Adrenal gland (tissue), 5 donors: ENCODE measurements at regions not wholly inside any gene's neighbourhood (a gene's known extent, or its start where the extent isn't known, plus 50 kb on each side); places are given as distances from the start of the nearest gene placed in this dataset.
"Not testable (repeated sequence)": the region's sequence is repeated elsewhere in the genome, so short reads cannot be mapped to it uniquely, and the experiment has no call there.

Source experiments
- POLR2A ChIP-seq, 2 donors: fragments of 450-650 bp; IDR thresholded peaks; one replicate each; pipeline ENCODE4 v1.6.1; 2017; ENCODE audit warnings: antibody characterized with exemption in 2 of 2, mild to moderate bottlenecking in 2 of 2, moderate library complexity in 1 of 2
- TF ChIP-seq, protein P1 (sequence below), 6 experiments: fragments of 450-650 bp in 4 of 6; fragments of 200-600 bp in 2 of 6; sonication (generic) in 1 of 6; IDR thresholded peaks; 1 replicate in 5 of 6; 2 replicates in 1 of 6; pipeline versions ENCODE4 v1.5.1 to v1.8.0; 2016 to 2021; ENCODE audit warnings: antibody characterized with exemption in 6 of 6, mild to moderate bottlenecking in 2 of 6, moderate library complexity in 1 of 6
- donor health status: DM: no; HTN: no; CAD: no.

GRCh38 chr9:104368318-104368717 lies 135.7 kb upstream of the OR13F1 start:
- TF ChIP-seq, protein P1, sequence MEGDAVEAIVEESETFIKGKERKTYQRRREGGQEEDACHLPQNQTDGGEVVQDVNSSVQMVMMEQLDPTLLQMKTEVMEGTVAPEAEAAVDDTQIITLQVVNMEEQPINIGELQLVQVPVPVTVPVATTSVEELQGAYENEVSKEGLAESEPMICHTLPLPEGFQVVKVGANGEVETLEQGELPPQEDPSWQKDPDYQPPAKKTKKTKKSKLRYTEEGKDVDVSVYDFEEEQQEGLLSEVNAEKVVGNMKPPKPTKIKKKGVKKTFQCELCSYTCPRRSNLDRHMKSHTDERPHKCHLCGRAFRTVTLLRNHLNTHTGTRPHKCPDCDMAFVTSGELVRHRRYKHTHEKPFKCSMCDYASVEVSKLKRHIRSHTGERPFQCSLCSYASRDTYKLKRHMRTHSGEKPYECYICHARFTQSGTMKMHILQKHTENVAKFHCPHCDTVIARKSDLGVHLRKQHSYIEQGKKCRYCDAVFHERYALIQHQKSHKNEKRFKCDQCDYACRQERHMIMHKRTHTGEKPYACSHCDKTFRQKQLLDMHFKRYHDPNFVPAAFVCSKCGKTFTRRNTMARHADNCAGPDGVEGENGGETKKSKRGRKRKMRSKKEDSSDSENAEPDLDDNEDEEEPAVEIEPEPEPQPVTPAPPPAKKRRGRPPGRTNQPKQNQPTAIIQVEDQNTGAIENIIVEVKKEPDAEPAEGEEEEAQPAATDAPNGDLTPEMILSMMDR (IDR thresholded peaks at IDR 0.05): not testable (repeated sequence)
- TF ChIP-seq POLR2A (IDR thresholded peaks at IDR 0.05): not testable (repeated sequence)
